CD8-positive, alpha-beta memory T cell (primary cell): ENCODE measurements at regions not wholly inside any gene's neighbourhood (a gene's known extent, or its start where the extent isn't known, plus 50 kb on each side); places are given as distances from the start of the nearest gene placed in this dataset.

Experiments used
- CTCF ChIA-PET: fragments of 350-600 bp; sonication (Branson Sonifier 250); formaldehyde crosslinking; loops from one replicate; lab custom pipeline; 2021; ENCODE audit warnings: antibody characterized with exemption; lab: Charles Lee
- POLR2A ChIA-PET: fragments of 350-600 bp; sonication (Branson Sonifier 250); formaldehyde crosslinking; loops from one replicate; lab custom pipeline; 2021; ENCODE audit warnings: antibody characterized with exemption; lab: Charles Lee
- DNase-seq, 5 donors: peaks; one replicate each; pipeline versions ENCODE4 v3.0.0 to v3.0.0-alpha.2; 2020 to 2022; ENCODE audit warnings: mixed read lengths in 1 of 5
- H3K27ac ChIP-seq: one replicate; pipeline ENCODE4 v1.7.0; 2013; ENCODE audit warnings: low read depth, mild to moderate bottlenecking, low read length, moderate library complexity
- H3K27me3 ChIP-seq: 2 replicates; pipeline ENCODE4 v1.7.0; 2013; ENCODE audit warnings: low read length, mild to moderate bottlenecking; ENCODE audit not compliant: insufficient read depth, poor library complexity, severe bottlenecking
- H3K36me3 ChIP-seq: 2 replicates; pipeline ENCODE4 v1.7.0; 2013; ENCODE audit warnings: mild to moderate bottlenecking, low read length, moderate library complexity; ENCODE audit not compliant: insufficient read depth
- H3K4me1 ChIP-seq: 2 replicates; pipeline ENCODE4 v1.7.0; 2013; ENCODE audit warnings: mild to moderate bottlenecking, low read length, moderate library complexity; ENCODE audit not compliant: insufficient read depth
- H3K4me3 ChIP-seq: 2 replicates; pipeline ENCODE4 v1.7.0; 2013; ENCODE audit warnings: mild to moderate bottlenecking, low read length
- H3K9me3 ChIP-seq: 2 replicates; pipeline ENCODE4 v1.7.0; 2013; ENCODE audit warnings: mild to moderate bottlenecking, low read length
- H3K27ac Mint-ChIP-seq, 8 donors: one replicate each; pipeline ENCODE4 v1.8.0; 2020 to 2021; ENCODE audit warnings: mixed read lengths in 8 of 8, mild to moderate bottlenecking in 6 of 8, inconsistent platforms in 3 of 8, moderate library complexity in 3 of 8
- H3K27me3 Mint-ChIP-seq, 2 donors: one replicate each; pipeline ENCODE4 v1.8.0; 2020 to 2021; ENCODE audit warnings: mixed read lengths in 2 of 2, mild to moderate bottlenecking in 1 of 2, moderate library complexity in 1 of 2
- H3K36me3 Mint-ChIP-seq, 3 donors: one replicate each; pipeline ENCODE4 v1.8.0; 2020 to 2021; ENCODE audit warnings: mixed read lengths in 3 of 3, inconsistent platforms in 1 of 3, mild to moderate bottlenecking in 1 of 3
- H3K4me1 Mint-ChIP-seq, 3 donors: one replicate each; pipeline ENCODE4 v1.8.0; 2020 to 2021; ENCODE audit warnings: mixed read lengths in 3 of 3, inconsistent platforms in 1 of 3, mild to moderate bottlenecking in 1 of 3
- H3K4me3 Mint-ChIP-seq, 7 donors: one replicate each; pipeline ENCODE4 v1.8.0; 2020 to 2021; ENCODE audit warnings: mixed read lengths in 7 of 7, mild to moderate bottlenecking in 6 of 7, moderate library complexity in 4 of 7, inconsistent platforms in 2 of 7
- H3K9me3 Mint-ChIP-seq, 5 donors: one replicate each; pipeline ENCODE4 v1.8.0; 2020 to 2022; ENCODE audit warnings: mixed read lengths in 5 of 5, mild to moderate bottlenecking in 3 of 5, moderate library complexity in 2 of 5, inconsistent platforms in 1 of 5

DNA sequence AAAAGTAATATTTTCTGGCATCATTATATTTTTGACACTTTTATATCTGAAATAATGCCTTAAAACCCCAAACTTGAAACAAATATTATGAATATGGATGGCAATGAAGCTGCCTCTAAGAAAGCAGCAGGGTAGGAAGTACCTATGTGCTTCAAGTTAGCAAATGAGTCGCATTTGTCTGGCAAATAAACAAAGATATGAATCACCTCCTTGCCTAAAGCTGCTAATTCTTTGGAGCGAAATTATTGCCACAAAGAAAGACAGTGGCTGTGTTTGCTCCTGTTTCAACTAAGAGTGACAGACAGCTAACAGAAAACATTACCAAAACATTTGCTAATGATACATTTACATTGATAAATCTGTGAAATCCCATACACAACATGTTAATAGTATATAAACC is 854.9 kb downstream of the RPS29 start:
- no peaks in the 10 kb centered on the region for H3K36me3 Mint-ChIP-seq
- H3K9me3 ChIP-seq, result no peaks in the 10 kb centered on the region
- POLR2A ChIA-PET, result no interaction called here
- no peaks in the 10 kb centered on the region for H3K4me1 Mint-ChIP-seq
- no peak overlapping the region for H3K4me3 ChIP-seq
- no peaks in the 10 kb centered on the region for H3K36me3 ChIP-seq
- H3K9me3 Mint-ChIP-seq, result peaks cover 0 to 28% (median 10%) of the 10 kb centered on the region in 5 donors
- no peak for DNase-seq
- no peak overlapping the region for H3K27ac Mint-ChIP-seq
- no peaks in the 10 kb centered on the region for H3K4me1 ChIP-seq
- no peak overlapping the region for H3K27ac ChIP-seq
- no peak overlapping the region for H3K4me3 Mint-ChIP-seq
- H3K27me3 ChIP-seq, result no peaks in the 10 kb centered on the region
- CTCF ChIA-PET, result no interaction called here
- H3K27me3 Mint-ChIP-seq, result no peaks in the 10 kb centered on the region

DNA sequence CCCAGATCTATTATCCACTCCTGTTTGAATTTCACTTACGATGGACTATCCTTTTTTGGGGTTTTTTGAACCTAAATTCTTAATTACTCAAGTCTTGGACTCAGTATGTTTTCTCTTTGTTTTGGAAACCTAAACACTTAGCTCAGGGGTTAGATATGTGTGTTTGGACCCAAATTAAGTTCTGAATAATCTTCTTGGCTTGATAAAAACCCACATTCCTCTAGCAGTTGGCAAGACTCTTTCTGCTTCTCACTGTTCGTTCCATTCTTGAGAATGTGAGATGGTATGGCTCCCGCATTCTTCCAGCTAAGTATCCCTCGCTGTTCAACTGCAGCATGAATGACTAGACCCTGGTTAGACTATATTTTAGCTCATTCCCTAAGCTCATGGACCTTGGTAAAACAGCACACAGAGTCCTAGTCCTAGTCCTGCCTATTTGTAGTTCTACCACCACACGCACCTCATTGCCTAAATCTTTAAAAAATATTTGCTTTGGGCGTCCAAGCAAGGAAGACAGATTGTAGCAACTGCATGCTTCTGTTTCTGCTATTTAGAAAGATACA is 860.0 kb downstream of the RPS29 start:
- Histone ChIP-seq H3K9me3 (no peaks in the 10 kb centered on the region), H3K27ac (no peak overlapping the region), H3K36me3 (no peaks in the 10 kb centered on the region), H3K27me3 (no peaks in the 10 kb centered on the region), H3K4me3 (no peak overlapping the region), H3K4me1 (no peaks in the 10 kb centered on the region)
- POLR2A ChIA-PET, result no interaction called here
- Mint-ChIP-seq H3K4me1 (no peaks in the 10 kb centered on the region), H3K27ac (no peak overlapping the region), H3K9me3 (peaks cover 0 to 14% (median 4%) of the 10 kb centered on the region in 5 donors), H3K4me3 (no peak overlapping the region), H3K36me3 (no peaks in the 10 kb centered on the region), H3K27me3 (no peaks in the 10 kb centered on the region)
- CTCF ChIA-PET, result no interaction called here
- no peak for DNase-seq

DNA sequence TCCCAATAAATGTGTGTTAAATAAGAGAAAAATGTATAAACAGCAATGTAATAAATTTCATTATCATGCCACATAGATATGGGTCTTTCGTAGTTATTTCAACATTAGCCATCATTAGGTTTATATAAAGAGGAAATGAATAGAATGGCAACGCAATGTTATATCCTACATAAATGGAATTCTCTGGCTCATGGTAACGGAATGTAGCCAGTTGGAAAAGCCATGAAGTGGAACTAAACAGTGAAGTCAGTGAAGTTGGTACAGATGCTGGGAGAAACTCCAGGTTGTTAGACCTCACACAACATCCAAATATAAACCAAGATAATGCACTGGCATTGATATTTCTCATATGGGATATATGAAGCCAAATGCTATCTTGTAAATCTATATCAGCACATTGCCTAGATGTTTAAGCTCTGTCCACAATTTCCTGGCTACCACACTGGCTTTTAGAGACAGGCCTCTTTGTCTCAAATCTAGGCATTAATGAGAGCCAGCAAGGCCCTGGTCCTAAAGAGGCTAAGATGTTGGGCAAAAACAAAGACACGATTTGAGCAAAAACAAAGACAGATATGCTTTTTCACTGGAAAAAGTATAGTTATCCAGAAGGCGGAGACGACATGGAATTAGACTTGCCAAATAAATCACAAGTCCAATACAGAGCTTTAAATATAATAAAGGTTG is 861.0 kb downstream of the RPS29 start:
- H3K27ac Mint-ChIP-seq, result no peak overlapping the region
- peaks cover 0 to 18% (median 5%) of the 10 kb centered on the region in 5 donors for H3K9me3 Mint-ChIP-seq
- CTCF ChIA-PET, result no interaction called here
- Histone ChIP-seq H3K4me3 (no peak overlapping the region), H3K9me3 (no peaks in the 10 kb centered on the region), H3K4me1 (no peaks in the 10 kb centered on the region), H3K27me3 (no peaks in the 10 kb centered on the region), H3K36me3 (no peaks in the 10 kb centered on the region), H3K27ac (no peak overlapping the region)
- H3K4me3 Mint-ChIP-seq, result no peak overlapping the region
- DNase-seq, result no peak
- no peaks in the 10 kb centered on the region for H3K4me1 Mint-ChIP-seq
- no peaks in the 10 kb centered on the region for H3K36me3 Mint-ChIP-seq
- no peaks in the 10 kb centered on the region for H3K27me3 Mint-ChIP-seq
- POLR2A ChIA-PET, result no interaction called here

DNA sequence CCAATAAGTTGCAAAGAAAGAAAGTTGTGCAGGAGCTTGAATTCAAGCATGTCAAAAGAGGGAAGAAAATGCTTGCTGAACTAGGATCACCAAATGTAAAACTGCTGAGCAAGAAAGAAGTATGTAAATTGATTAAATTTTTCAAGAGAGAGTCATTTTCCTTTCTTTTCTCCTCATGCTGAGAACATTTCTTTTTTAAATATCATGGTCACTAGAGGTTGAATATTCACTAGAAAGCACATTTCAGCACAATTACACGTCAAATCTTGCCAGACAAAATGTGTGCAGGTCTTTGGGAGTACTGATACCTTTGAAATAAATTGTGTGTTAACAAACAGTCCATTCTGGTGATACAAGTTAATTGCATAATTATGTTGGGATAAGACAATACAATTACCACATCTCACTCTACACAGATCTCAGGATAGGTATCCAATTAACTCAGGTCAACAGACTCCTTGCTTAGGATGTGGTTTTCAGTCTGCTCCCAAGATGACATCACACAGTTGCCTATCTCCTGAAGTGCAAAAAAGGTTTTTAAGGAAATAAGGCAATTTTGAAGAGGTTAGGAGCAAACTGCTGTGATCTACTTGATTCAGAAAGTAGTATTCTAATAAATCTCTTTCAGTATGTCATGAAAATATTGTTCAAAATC is 862.2 kb downstream of the RPS29 start:
- ChIA-PET CTCF (no interaction called here), POLR2A (no interaction called here)
- H3K9me3 ChIP-seq, result no peaks in the 10 kb centered on the region
- no peak overlapping the region for H3K4me3 ChIP-seq
- no peaks in the 10 kb centered on the region for H3K27me3 ChIP-seq
- Mint-ChIP-seq H3K27me3 (no peaks in the 10 kb centered on the region), H3K36me3 (no peaks in the 10 kb centered on the region), H3K9me3 (peaks cover 0 to 13% (median 8%) of the 10 kb centered on the region in 5 donors), H3K4me1 (no peaks in the 10 kb centered on the region), H3K4me3 (no peak overlapping the region), H3K27ac (no peak overlapping the region)
- DNase-seq, result no peak
- H3K4me1 ChIP-seq, result no peaks in the 10 kb centered on the region
- no peak overlapping the region for H3K27ac ChIP-seq
- H3K36me3 ChIP-seq, result no peaks in the 10 kb centered on the region

DNA sequence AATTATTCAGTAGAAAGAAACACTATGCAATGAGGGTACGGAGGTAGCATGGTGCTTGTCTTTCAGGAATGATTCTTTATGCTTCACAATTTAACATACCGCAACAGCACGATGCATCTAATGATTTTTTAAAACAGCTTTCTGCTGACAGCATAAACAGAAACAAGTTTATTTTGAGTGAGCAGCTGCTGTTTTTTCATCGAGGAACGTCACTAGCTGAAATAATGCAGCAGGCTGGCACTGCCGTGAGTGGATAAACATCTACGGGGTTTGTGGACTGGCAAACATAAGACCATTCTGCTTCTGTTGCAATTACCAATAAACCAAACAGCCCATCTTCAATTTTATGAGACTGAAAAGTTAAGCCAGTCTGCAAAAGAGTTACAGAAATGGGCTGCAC is 871.8 kb downstream of the RPS29 start:
- Histone ChIP-seq H3K27ac (no peak overlapping the region), H3K4me1 (no peaks in the 10 kb centered on the region), H3K27me3 (no peaks in the 10 kb centered on the region), H3K4me3 (no peak overlapping the region), H3K36me3 (no peaks in the 10 kb centered on the region), H3K9me3 (no peaks in the 10 kb centered on the region)
- Mint-ChIP-seq H3K36me3 (no peaks in the 10 kb centered on the region), H3K27me3 (no peaks in the 10 kb centered on the region), H3K4me3 (no peak overlapping the region), H3K4me1 (no peaks in the 10 kb centered on the region), H3K9me3 (peaks cover under 1 to 13% (median 2%) of the 10 kb centered on the region in 5 donors), H3K27ac (no peak overlapping the region)
- POLR2A ChIA-PET, result no interaction called here
- CTCF ChIA-PET, result no interaction called here
- no peak for DNase-seq

DNA sequence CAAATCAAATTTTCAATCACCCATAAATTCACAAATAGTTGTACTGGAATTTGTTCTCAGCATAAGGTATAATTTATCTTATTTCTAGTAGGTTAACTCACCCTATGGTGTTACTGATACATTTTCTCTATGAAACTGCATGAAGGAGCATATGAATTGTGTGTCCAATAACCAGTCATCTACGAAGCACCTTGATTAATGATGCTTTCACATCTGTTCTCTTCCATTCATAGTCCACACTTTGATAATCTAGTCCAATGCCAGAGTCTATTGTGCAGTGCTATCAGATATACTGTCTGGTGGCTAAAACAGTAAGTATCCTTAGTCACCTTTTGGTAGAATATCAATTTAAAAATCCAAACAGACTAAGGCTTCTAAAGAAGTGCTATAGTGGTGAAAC is 876.0 kb downstream of the RPS29 start:
- H3K9me3 ChIP-seq, result no peaks in the 10 kb centered on the region
- H3K27me3 Mint-ChIP-seq, result no peaks in the 10 kb centered on the region
- no peak overlapping the region for H3K27ac Mint-ChIP-seq
- no peaks in the 10 kb centered on the region for H3K4me1 Mint-ChIP-seq
- no peak overlapping the region for H3K4me3 Mint-ChIP-seq
- no peak overlapping the region for H3K27ac ChIP-seq
- H3K36me3 ChIP-seq, result no peaks in the 10 kb centered on the region
- DNase-seq, result no peak
- ChIA-PET CTCF (no interaction called here), POLR2A (no interaction called here)
- peaks cover 0 to 3% (median 2%) of the 10 kb centered on the region in 5 donors for H3K9me3 Mint-ChIP-seq
- H3K4me3 ChIP-seq, result no peak overlapping the region
- no peaks in the 10 kb centered on the region for H3K27me3 ChIP-seq
- no peaks in the 10 kb centered on the region for H3K36me3 Mint-ChIP-seq
- H3K4me1 ChIP-seq, result no peaks in the 10 kb centered on the region

DNA sequence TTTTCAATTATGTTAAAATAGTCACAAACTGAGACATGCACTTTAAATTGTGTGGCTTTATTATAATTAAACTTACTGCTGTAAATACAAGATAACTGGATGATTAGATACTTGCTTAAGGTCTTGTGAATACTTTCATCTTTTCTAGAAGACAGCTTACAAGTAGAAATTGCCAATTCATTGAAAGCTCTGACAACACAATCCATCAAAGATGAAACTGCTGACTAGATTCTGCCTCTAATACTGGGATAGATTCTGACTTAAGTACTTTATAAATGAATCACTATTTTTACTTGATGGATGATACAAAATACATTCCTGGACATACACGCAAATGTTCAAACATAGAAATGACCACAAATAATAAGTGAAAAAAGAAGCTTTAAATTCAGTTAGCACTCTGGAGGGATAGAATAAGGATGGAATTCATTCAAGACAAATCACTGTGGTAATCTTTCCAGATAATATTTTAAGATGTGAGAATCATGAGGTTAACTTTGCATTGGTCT is 876.8 kb downstream of the RPS29 start:
- Mint-ChIP-seq H3K4me3 (no peak overlapping the region), H3K36me3 (no peaks in the 10 kb centered on the region), H3K9me3 (peaks cover 0 to 3% (median 2%) of the 10 kb centered on the region in 5 donors), H3K4me1 (no peaks in the 10 kb centered on the region), H3K27me3 (no peaks in the 10 kb centered on the region), H3K27ac (no peak overlapping the region)
- Histone ChIP-seq H3K27ac (no peak overlapping the region), H3K36me3 (no peaks in the 10 kb centered on the region), H3K9me3 (no peaks in the 10 kb centered on the region), H3K4me1 (no peaks in the 10 kb centered on the region), H3K4me3 (no peak overlapping the region), H3K27me3 (no peaks in the 10 kb centered on the region)
- DNase-seq, result no peak
- ChIA-PET CTCF (no interaction called here), POLR2A (no interaction called here)

DNA sequence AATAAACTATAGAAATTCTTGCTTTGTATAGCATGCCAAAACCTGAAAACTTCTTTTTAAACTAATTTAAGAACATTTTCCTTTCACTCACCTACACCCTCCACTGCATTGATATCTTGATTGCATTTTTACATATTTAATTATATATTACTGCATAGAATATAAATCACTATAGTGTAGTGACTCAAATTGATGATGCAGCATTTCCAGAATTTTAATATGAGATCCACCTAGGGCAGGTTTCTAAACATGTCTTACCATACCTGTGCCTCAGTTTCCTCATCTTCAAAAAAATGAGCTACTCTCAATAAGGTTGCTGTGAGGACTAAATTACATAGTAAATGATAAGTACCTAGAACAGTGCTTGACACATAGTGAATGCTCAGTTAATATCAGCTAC is 881.5 kb downstream of the RPS29 start:
- Mint-ChIP-seq H3K27me3 (no peaks in the 10 kb centered on the region), H3K36me3 (no peaks in the 10 kb centered on the region), H3K27ac (no peak overlapping the region), H3K9me3 (peaks cover 0 to 14% (median 5%) of the 10 kb centered on the region in 5 donors), H3K4me3 (no peak overlapping the region), H3K4me1 (no peaks in the 10 kb centered on the region)
- Histone ChIP-seq H3K27ac (no peak overlapping the region), H3K4me3 (no peak overlapping the region), H3K9me3 (no peaks in the 10 kb centered on the region), H3K36me3 (no peaks in the 10 kb centered on the region), H3K4me1 (no peaks in the 10 kb centered on the region), H3K27me3 (no peaks in the 10 kb centered on the region)
- no peak for DNase-seq
- CTCF ChIA-PET, result no interaction called here
- POLR2A ChIA-PET, result no interaction called here
